Body of pancreas (tissue), 4 donors: ENCODE measurements at regions not wholly inside any gene's neighbourhood (a gene's known extent, or its start where the extent isn't known, plus 50 kb on each side); places are given as distances from the start of the nearest gene placed in this dataset.

ENCODE experiments used
- ATAC-seq: fragments of 150-250 bp; one replicate; pipeline ENCODE4 v1.9.1; 2016
- DNase-seq, 4 donors: peaks; one replicate each; pipeline ENCODE4 v3.0.0-alpha.2; 2019
- H3K27ac ChIP-seq, 4 donors: fragments of 200-600 bp; sonication (generic); 1 replicate in 3 of 4; 2 replicates in 1 of 4; pipeline versions ENCODE4 v1.5.1 to v1.6.1; 2016 to 2019; ENCODE audit warnings: mild to moderate bottlenecking in 1 of 4, mixed read lengths in 1 of 4, moderate library complexity in 1 of 4
- H3K27me3 ChIP-seq, 2 donors: fragments of 200-600 bp; sonication (generic); one replicate each; pipeline ENCODE4 v1.6.0; 2016; ENCODE audit warnings: mild to moderate bottlenecking in 1 of 2
- H3K36me3 ChIP-seq, 2 donors: fragments of 200-600 bp; sonication (generic); replicated peaks in 1 of 2; 2 replicates each; pipeline ENCODE4 v1.5.1; 2016; ENCODE audit warnings: low read depth in 2 of 2; ENCODE audit not compliant: insufficient read depth in 1 of 2
- H3K4me1 ChIP-seq: fragments of 200-600 bp; sonication (generic); one replicate; pipeline ENCODE4 v1.6.0; 2016
- H3K4me3 ChIP-seq, 2 donors: fragments of 200-600 bp; sonication (generic); 1 replicate in 1 of 2; 2 replicates in 1 of 2; pipeline ENCODE4 v1.5.1; 2016 to 2019
- H3K9me3 ChIP-seq, 3 donors: fragments of 200-600 bp; sonication (generic); 1 replicate in 2 of 3; 2 replicates in 1 of 3; pipeline ENCODE4 v1.5.1; 2016
- POLR2A ChIP-seq, 3 donors: fragments of 450-650 bp; IDR thresholded peaks; one replicate each; pipeline ENCODE4 v1.6.1; 2016; ENCODE audit warnings: antibody characterized with exemption in 3 of 3, mild to moderate bottlenecking in 2 of 3
- WGBS, 2 donors: methylation state at CpG; one replicate each; pipeline ENCODE4 v1.1.5; 2017; 5-methylcytosine and 5-hydroxymethylcytosine counted together
- intact Hi-C: fragments of 100-400 bp; cut with DNase I; formaldehyde crosslinking; loops from one replicate; pipeline ENCODE4 v1.15.1; 2023
- TF ChIP-seq, protein P1 (sequence below), 7 experiments: fragments of 450-650 bp in 4 of 7; fragments of 200-600 bp in 3 of 7; sonication (generic) in 3 of 7; IDR thresholded peaks; one replicate each; pipeline ENCODE4 v1.5.1; 2016 to 2019; ENCODE audit warnings: antibody characterized with exemption in 7 of 7

DNA sequence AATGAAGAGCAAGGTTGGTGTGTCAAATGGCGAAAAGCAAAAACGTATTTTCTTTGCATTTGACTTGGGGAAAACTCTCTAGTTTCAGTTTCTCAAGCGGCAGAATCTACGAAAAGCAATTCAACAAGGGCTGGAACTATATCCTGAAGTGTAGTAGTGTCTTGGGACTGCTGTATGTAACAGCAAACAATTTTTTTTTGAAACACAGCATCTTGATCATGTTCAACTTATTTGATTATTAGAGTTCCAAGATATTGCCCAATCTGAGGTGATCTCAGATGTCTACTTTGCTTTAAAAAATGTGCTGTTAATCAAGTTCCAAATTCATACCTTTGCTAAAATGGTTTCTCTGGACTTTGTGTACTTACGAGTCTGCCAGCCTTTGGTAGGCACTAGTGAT lies 120.6 kb downstream of the ZWINT start:
- no peak overlapping the region for H3K4me3 ChIP-seq
- no peak for TF ChIP-seq POLR2A (IDR thresholded peaks at IDR 0.05)
- TF ChIP-seq, protein P1, sequence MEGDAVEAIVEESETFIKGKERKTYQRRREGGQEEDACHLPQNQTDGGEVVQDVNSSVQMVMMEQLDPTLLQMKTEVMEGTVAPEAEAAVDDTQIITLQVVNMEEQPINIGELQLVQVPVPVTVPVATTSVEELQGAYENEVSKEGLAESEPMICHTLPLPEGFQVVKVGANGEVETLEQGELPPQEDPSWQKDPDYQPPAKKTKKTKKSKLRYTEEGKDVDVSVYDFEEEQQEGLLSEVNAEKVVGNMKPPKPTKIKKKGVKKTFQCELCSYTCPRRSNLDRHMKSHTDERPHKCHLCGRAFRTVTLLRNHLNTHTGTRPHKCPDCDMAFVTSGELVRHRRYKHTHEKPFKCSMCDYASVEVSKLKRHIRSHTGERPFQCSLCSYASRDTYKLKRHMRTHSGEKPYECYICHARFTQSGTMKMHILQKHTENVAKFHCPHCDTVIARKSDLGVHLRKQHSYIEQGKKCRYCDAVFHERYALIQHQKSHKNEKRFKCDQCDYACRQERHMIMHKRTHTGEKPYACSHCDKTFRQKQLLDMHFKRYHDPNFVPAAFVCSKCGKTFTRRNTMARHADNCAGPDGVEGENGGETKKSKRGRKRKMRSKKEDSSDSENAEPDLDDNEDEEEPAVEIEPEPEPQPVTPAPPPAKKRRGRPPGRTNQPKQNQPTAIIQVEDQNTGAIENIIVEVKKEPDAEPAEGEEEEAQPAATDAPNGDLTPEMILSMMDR (IDR thresholded peaks at IDR 0.05), result no peak
- H3K27ac ChIP-seq, result no peak overlapping the region
- no peak for ATAC-seq
- DNase-seq, result no peak
- 46 to 58% methylated on average over 5 of the region's 5 CpGs for WGBS, 2 donors
- intact Hi-C loops, result no loop called here
- no peaks in the 10 kb centered on the region for H3K4me1 ChIP-seq
- H3K9me3 ChIP-seq, result no peaks in the 10 kb centered on the region
- no peaks in the 10 kb centered on the region for H3K27me3 ChIP-seq
- H3K36me3 ChIP-seq, result no peaks in the 10 kb centered on the region

DNA sequence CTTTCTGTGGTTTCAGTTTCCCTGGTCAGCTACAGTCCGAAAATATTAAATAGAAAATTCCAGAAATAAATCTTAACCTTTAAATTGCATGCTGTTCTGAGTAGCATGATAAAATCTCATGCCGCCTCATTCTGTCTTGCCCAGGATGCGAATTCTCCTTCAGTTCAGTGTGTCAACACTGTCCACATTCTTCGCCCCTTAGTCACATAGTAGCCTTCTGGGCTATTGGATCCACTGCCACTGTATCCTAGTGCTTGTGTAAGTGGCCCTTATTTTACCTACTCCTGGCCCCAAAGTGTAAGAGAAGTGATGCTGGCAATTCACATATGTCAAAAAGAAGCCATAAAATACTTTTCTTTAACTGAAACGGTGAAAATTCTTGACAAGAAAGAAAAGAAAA lies 129.6 kb downstream of the ZWINT start:
- Histone ChIP-seq H3K27ac (no peak overlapping the region), H3K9me3 (no peaks in the 10 kb centered on the region), H3K4me1 (no peaks in the 10 kb centered on the region), H3K36me3 (no peaks in the 10 kb centered on the region), H3K27me3 (no peaks in the 10 kb centered on the region), H3K4me3 (no peak overlapping the region)
- intact Hi-C loops, result no loop called here
- ATAC-seq (no peak), DNase-seq (no peak)
- no peak for TF ChIP-seq POLR2A (IDR thresholded peaks at IDR 0.05)
- TF ChIP-seq, protein P1 (IDR thresholded peaks at IDR 0.05), result no peak
- WGBS, 2 donors, result 41 to 46% methylated on average over 5 of the region's 5 CpGs

DNA sequence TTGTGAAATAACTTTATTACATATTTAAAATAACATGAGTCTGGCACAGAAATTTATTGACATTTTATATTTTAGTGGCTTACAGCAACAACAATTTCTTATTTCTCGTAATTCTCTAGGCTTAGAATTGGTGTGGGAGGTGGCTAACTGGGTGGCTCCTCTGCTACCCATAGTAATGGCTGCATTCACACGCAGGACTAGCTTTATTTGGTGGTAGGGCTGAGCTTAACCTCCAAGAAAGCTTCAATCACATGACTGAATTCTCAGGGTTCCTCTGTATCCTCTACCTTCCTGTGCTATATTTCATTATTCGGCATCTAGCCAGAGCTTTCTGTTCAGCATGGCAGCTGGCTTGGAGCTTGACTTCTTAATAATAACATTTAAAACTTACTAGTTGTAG lies 138.8 kb downstream of the ZWINT start:
- no peaks in the 10 kb centered on the region for H3K9me3 ChIP-seq
- no peaks in the 10 kb centered on the region for H3K27me3 ChIP-seq
- DNase-seq (no peak), ATAC-seq (no peak)
- H3K36me3 ChIP-seq, result no peaks in the 10 kb centered on the region
- no peaks in the 10 kb centered on the region for H3K4me1 ChIP-seq
- WGBS, 2 donors, result 58 to 67% methylated on average over 3 of the region's 3 CpGs
- H3K27ac ChIP-seq, result no peak overlapping the region
- intact Hi-C loops, result no loop called here
- TF ChIP-seq POLR2A (IDR thresholded peaks at IDR 0.05), result no peak
- TF ChIP-seq, protein P1 (IDR thresholded peaks at IDR 0.05), result no peak
- H3K4me3 ChIP-seq, result no peak overlapping the region

DNA sequence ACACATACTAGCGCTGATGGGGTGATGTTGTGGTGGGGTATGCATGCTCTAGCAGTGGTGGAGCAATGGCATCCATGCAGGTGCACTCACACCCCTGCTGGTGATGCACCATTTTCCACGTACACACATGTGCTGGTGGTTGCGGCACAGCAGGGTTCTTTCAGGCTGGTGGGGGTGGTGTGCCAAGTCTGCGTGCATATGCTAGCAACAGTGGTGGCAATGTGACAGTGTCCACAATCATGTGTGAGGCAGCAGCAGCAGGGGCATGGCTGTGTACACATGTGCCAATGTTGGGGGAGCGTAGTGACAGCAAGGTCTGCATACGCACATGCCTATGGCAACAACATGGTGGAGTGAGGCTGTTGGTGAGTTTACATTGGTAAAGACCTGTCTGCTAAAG lies 148.1 kb downstream of the ZWINT start:
- ATAC-seq (no peak), DNase-seq (no peak)
- no peak for TF ChIP-seq POLR2A (IDR thresholded peaks at IDR 0.05)
- TF ChIP-seq, protein P1 (IDR thresholded peaks at IDR 0.05), result no peak
- no peak overlapping the region for H3K4me3 ChIP-seq
- H3K4me1 ChIP-seq, result no peaks in the 10 kb centered on the region
- H3K27me3 ChIP-seq, result no peaks in the 10 kb centered on the region
- H3K36me3 ChIP-seq, result no peaks in the 10 kb centered on the region
- intact Hi-C loops, result no loop called here
- no peak overlapping the region for H3K27ac ChIP-seq
- 77 to 88% methylated on average over 6 of the region's 6 CpGs for WGBS, 2 donors
- H3K9me3 ChIP-seq, result no peaks in the 10 kb centered on the region

DNA sequence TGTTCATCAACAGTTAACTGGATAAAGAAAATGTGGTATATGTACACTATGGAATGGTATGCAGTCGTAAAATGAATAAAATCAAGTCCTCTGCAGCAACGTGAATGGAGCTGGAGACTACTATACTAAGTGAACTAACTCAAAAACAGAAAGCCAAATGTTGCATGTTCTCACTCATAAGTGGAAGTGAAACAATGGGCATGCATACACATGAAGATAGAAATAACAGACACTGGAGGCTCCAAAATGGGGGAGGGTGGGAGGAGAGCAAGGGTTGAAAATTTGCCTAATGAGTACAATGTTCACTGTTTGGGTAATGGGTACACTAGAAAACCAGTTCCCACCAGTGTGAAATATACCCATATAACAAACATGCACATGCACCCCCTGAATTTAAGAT lies 179.5 kb downstream of the ZWINT start:
- H3K4me1 ChIP-seq, result no peaks in the 10 kb centered on the region
- no peaks in the 10 kb centered on the region for H3K27me3 ChIP-seq
- 40 to 41% methylated on average over 2 of the region's 2 CpGs for WGBS, 2 donors
- intact Hi-C loops, result no loop called here
- no peak overlapping the region for H3K27ac ChIP-seq
- H3K4me3 ChIP-seq, result no peak overlapping the region
- no peaks in the 10 kb centered on the region for H3K9me3 ChIP-seq
- ATAC-seq, result no peak
- TF ChIP-seq, protein P1 (IDR thresholded peaks at IDR 0.05), result no peak
- no peak for TF ChIP-seq POLR2A (IDR thresholded peaks at IDR 0.05)
- H3K36me3 ChIP-seq, result no peaks in the 10 kb centered on the region
- no peak for DNase-seq
